OCI-LY7 (cell line): ENCODE measurements at regions not wholly inside any gene's neighbourhood (a gene's known extent, or its start where the extent isn't known, plus 50 kb on each side); places are given as distances from the start of the nearest gene placed in this dataset.

ENCODE experiments used
- CTCF ChIP-seq: fragments of 200-600 bp; sonication (generic); conservative IDR thresholded peaks from 2 replicates; pipeline ENCODE4 v1.5.1; 2014; ENCODE audit warnings: mild to moderate bottlenecking, antibody characterized with exemption, low read length, moderate library complexity, mixed read lengths
- EZH2phosphoT487 ChIP-seq: fragments of 200-600 bp; sonication (generic); IDR thresholded peaks from 2 replicates; pipeline ENCODE4 v1.6.1; 2018; ENCODE audit warnings: low read depth, borderline replicate concordance, mild to moderate bottlenecking, mixed run types, antibody characterized with exemption, low read length, moderate library complexity, mixed read lengths

- TF ChIP-seq CTCF = no peak
- TF ChIP-seq EZH2phosphoT487 = no peak
These were observed 78.2 kb upstream of the NXT1 start for GRCh38 chr20:23272176-23273029.
